ENCODE measurements at regions not wholly inside any gene's neighbourhood (a gene's known extent, or its start where the extent isn't known, plus 50 kb on each side); places are given as distances from the start of the nearest gene placed in this dataset.

DNA sequence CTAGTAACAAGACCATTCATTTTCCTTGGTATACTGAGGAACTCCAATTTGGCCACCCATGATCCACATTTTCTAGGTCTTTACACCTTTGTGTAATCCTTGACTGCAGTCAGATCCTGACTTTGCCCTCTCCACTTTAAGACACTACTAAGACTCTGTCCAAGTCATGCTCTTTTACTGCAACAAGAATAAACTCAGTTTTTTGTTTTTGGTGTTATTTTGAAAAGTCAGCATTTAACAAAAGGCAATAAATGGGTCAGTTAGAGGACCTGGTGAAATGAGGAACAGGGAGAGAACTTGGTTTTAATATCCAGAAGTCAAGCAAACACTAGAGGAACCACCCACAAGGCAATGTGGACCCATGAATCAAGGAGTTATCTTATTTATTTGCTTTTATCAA lies 252.2 kb upstream of the RBBP8 start:
- no peak for DNase-seq
- H3K27me3 ChIP-seq = no peaks in the 10 kb centered on the region
- H3K9me3 ChIP-seq = no peaks in the 10 kb centered on the region
- no peaks in the 10 kb centered on the region for H3K36me3 ChIP-seq
- H3K4me3 ChIP-seq (ENCODE audit: low read depth, low read length) = no peak overlapping the region
- H3K4me1 ChIP-seq = no peaks in the 10 kb centered on the region
- TF ChIP-seq, protein P1, sequence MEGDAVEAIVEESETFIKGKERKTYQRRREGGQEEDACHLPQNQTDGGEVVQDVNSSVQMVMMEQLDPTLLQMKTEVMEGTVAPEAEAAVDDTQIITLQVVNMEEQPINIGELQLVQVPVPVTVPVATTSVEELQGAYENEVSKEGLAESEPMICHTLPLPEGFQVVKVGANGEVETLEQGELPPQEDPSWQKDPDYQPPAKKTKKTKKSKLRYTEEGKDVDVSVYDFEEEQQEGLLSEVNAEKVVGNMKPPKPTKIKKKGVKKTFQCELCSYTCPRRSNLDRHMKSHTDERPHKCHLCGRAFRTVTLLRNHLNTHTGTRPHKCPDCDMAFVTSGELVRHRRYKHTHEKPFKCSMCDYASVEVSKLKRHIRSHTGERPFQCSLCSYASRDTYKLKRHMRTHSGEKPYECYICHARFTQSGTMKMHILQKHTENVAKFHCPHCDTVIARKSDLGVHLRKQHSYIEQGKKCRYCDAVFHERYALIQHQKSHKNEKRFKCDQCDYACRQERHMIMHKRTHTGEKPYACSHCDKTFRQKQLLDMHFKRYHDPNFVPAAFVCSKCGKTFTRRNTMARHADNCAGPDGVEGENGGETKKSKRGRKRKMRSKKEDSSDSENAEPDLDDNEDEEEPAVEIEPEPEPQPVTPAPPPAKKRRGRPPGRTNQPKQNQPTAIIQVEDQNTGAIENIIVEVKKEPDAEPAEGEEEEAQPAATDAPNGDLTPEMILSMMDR (IDR thresholded peaks at IDR 0.05; ENCODE audit: low read depth, low read length) = no peak

DNA sequence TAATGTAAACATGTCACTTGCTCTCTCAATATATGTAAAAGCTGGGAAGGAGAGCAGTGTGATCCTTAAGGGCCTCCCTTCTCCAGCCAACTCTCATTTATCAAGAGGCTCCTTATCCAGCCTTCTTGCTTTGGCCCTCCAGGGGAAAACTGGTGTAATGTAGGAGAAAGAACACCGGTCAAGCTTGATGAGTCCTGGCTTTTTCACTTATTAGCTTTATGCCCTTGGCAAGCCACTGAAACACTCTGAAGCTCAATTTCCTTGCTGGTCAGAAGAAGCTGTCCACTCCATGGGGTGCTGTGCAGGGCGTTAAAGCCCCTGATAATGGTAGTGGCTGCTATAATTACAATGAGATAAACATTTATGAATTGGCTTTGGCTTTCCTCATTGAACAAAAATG lies 251.2 kb upstream of the RBBP8 start:
- H3K4me1 ChIP-seq = no peaks in the 10 kb centered on the region
- DNase-seq = no peak
- no peaks in the 10 kb centered on the region for H3K9me3 ChIP-seq
- no peak overlapping the region for H3K4me3 ChIP-seq (ENCODE audit: low read depth, low read length)
- H3K36me3 ChIP-seq = no peaks in the 10 kb centered on the region
- TF ChIP-seq, protein P1 (IDR thresholded peaks at IDR 0.05; ENCODE audit: low read depth, low read length) = no peak
- no peaks in the 10 kb centered on the region for H3K27me3 ChIP-seq

DNA sequence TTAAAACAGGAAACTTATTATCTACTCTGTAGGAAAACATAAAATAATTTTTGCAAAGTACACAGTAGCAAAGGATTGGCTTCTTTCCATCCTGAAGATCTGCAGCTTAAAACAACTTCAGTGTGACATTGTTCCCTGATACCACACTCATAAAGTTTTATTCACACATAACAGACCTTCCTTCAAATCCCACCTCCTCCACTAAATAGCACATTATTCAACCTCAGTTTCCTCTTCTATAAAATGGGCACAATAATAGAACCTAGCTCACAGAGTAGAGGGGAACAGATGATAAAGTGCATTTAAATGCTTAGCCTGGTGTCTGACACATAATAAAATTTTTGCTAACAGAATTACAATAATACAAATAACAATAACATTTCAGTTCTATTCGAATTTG lies 250.4 kb upstream of the RBBP8 start:
- Histone ChIP-seq H3K9me3 (no peaks in the 10 kb centered on the region), H3K4me1 (no peaks in the 10 kb centered on the region), H3K36me3 (no peaks in the 10 kb centered on the region), H3K4me3 (ENCODE audit: low read depth, low read length) (no peak overlapping the region), H3K27me3 (no peaks in the 10 kb centered on the region)
- TF ChIP-seq, protein P1 (IDR thresholded peaks at IDR 0.05; ENCODE audit: low read depth, low read length) = no peak
- DNase-seq = no peak

DNA sequence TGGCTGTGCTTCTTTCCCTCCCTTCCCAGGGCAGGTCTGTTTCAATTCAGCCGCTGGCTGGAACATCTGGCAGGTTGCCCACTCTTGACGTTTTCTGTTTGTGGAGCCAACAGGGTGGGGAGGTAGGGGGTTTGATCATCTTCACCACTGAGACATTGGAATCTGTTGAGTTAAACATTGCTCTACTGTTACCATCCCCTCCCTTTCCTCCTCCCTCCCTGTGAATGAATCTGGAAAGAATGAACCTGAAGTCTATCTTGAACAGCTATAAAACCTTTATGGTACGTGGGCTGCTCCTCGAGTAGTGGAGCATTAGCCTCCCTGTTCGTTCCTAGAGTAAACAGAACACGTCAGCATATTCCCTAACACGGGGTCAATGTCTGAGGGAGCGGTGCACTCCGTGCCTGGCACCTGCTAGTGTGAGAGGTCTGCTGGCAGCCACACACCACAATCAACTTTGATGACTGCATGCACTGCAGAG lies 249.9 kb upstream of the RBBP8 start:
- H3K36me3 ChIP-seq = no peaks in the 10 kb centered on the region
- H3K4me3 ChIP-seq (ENCODE audit: low read depth, low read length) = no peak overlapping the region
- H3K27me3 ChIP-seq = no peaks in the 10 kb centered on the region
- no peaks in the 10 kb centered on the region for H3K9me3 ChIP-seq
- peak; percentile 38 for DNase-seq
- H3K4me1 ChIP-seq = no peaks in the 10 kb centered on the region
- TF ChIP-seq, protein P1 (IDR thresholded peaks at IDR 0.05; ENCODE audit: low read depth, low read length) = no peak

DNA sequence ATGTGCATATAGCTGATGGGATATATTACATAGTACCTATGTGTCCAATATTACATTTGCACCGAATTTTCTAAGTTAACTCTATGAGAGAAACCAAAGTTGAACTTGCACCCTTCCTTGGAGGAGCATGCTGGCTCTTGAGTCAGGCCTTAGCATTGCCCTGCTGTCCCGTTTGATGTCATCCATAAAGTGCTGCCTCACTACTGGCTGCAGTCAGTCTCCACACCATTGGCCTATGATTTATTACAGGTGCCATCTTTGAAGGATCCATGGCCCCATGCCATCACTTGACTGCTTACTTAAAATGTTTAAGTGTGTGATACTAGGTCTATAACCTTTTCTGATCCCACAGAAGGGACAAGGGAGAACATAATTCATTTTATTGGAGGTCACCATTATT lies 249.3 kb upstream of the RBBP8 start:
- no peak overlapping the region for H3K4me3 ChIP-seq (ENCODE audit: low read depth, low read length)

DNA sequence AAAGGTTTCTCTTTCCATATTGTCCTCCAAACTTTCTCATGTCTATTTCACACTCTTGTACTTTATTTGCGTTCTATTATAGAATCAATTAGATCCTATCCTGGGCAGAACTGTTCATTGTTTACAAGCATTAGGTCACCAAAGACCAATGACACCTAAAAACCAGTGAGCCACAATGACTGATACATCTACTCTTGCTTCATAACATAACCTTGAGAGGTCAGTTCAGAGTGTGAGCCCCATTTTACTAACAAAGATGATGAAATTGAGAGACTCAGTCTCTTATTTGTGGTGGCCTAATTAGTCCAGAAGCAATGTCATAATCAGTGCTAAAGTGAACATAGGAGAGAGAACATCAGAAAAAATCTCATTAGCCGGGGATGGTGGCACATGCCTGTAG lies 248.9 kb upstream of the RBBP8 start:
- Histone ChIP-seq H3K27me3 (no peaks in the 10 kb centered on the region), H3K4me1 (no peaks in the 10 kb centered on the region), H3K36me3 (no peaks in the 10 kb centered on the region), H3K4me3 (ENCODE audit: low read depth, low read length) (no peak overlapping the region), H3K9me3 (no peaks in the 10 kb centered on the region)
- TF ChIP-seq, protein P1 (IDR thresholded peaks at IDR 0.05; ENCODE audit: low read depth, low read length) = no peak
- no peak for DNase-seq

More for the DNA sequence above, 249.3 kb upstream of the RBBP8 start:
- no peaks in the 10 kb centered on the region for H3K36me3 ChIP-seq
- no peaks in the 10 kb centered on the region for H3K27me3 ChIP-seq
- TF ChIP-seq, protein P1 (IDR thresholded peaks at IDR 0.05; ENCODE audit: low read depth, low read length) = no peak
- H3K4me1 ChIP-seq = no peaks in the 10 kb centered on the region
- H3K9me3 ChIP-seq = no peaks in the 10 kb centered on the region
- no peak for DNase-seq

Data from BE2C (cell line).